ENCODE measurements at regions not wholly inside any gene's neighbourhood (a gene's known extent, or its start where the extent isn't known, plus 50 kb on each side); places are given as distances from the start of the nearest gene placed in this dataset.
"Not testable (repeated sequence)": the region's sequence is repeated elsewhere in the genome, so short reads cannot be mapped to it uniquely, and the experiment has no call there.

- no peak overlapping the region for H3K4me3 ChIP-seq
- no peak overlapping the region for H3K27ac ChIP-seq
- intact Hi-C loops (cut with DNase I), result no loop called here
- DNase-seq (no peak), ATAC-seq (no peak)
- TF ChIP-seq, protein P1, sequence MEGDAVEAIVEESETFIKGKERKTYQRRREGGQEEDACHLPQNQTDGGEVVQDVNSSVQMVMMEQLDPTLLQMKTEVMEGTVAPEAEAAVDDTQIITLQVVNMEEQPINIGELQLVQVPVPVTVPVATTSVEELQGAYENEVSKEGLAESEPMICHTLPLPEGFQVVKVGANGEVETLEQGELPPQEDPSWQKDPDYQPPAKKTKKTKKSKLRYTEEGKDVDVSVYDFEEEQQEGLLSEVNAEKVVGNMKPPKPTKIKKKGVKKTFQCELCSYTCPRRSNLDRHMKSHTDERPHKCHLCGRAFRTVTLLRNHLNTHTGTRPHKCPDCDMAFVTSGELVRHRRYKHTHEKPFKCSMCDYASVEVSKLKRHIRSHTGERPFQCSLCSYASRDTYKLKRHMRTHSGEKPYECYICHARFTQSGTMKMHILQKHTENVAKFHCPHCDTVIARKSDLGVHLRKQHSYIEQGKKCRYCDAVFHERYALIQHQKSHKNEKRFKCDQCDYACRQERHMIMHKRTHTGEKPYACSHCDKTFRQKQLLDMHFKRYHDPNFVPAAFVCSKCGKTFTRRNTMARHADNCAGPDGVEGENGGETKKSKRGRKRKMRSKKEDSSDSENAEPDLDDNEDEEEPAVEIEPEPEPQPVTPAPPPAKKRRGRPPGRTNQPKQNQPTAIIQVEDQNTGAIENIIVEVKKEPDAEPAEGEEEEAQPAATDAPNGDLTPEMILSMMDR (IDR thresholded peaks at IDR 0.05), result no peak
- no peaks in the 10 kb centered on the region for H3K36me3 ChIP-seq
- no peaks in the 10 kb centered on the region for H3K9me3 ChIP-seq
- H3K4me1 ChIP-seq, result no peaks in the 10 kb centered on the region
- H3K27me3 ChIP-seq (ENCODE audit: low read depth), result no peaks in the 10 kb centered on the region
These were observed 173.1 kb upstream of the MALRD1 start for GRCh38 chr10:18875477-18875876.

DNA sequence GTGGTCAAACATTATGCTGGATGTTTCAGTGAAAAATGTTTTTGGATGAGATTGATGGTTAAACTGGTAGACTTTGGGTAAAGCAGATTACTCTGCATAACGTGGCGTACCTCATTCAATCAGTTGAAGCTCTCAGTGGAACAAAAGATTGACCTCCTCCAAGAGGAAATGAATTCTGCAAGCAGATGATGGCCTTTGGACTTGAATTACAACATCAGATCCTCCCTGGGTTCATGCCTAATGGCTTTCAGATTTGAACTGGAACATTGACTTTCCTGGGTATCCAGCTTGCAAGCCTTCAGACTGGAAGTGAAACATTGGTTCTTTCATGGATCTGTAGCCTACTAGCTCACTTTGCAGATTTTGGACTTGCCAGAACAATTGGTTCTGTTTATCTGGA lies 169.3 kb upstream of the MALRD1 start:
- no peaks in the 10 kb centered on the region for H3K36me3 ChIP-seq
- H3K4me1 ChIP-seq, result no peaks in the 10 kb centered on the region
- no peak for DNase-seq
- TF ChIP-seq, protein P1 (IDR thresholded peaks at IDR 0.05), result no peak
- no peak overlapping the region for H3K27ac ChIP-seq
- ATAC-seq, result no peak
- intact Hi-C loops (cut with DNase I), result no loop called here
- H3K9me3 ChIP-seq, result no peaks in the 10 kb centered on the region
- H3K4me3 ChIP-seq, result no peak overlapping the region
- no peaks in the 10 kb centered on the region for H3K27me3 ChIP-seq (ENCODE audit: low read depth)

DNA sequence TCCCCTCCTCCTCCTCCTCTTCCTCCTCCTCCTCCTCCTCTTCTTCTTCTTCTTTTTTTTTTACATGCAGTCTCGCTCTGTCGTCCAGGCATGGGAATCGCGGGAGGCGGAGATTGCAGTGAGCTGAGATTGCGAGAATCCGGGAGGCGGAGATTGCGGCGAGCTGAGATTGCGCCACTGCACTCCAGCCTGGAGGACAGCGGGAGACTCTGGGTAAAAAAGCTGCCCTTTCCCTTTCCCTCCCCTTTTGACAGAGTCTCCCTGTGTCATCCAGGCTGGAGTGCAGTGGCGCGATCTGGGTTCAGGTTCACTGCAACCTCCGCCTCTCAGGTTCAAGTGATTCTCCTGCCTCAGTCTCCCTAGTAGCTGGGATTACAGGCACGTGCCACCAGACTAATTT lies 168.1 kb upstream of the MALRD1 start:
- H3K36me3 ChIP-seq, result no peaks in the 10 kb centered on the region
- no peaks in the 10 kb centered on the region for H3K9me3 ChIP-seq
- H3K4me1 ChIP-seq, result no peaks in the 10 kb centered on the region
- no peak overlapping the region for H3K4me3 ChIP-seq
- intact Hi-C loops (cut with DNase I), result no loop called here
- no peaks in the 10 kb centered on the region for H3K27me3 ChIP-seq (ENCODE audit: low read depth)
- DNase-seq (no peak), ATAC-seq (no peak)
- no peak overlapping the region for H3K27ac ChIP-seq
- TF ChIP-seq, protein P1 (IDR thresholded peaks at IDR 0.05), result no peak

GRCh38 chr10:18886102-18886501 lies 162.5 kb upstream of the MALRD1 start:
- ATAC-seq (no peak), DNase-seq (no peak)
- TF ChIP-seq, protein P1 (IDR thresholded peaks at IDR 0.05), result no peak
- intact Hi-C loops (cut with DNase I), result no loop called here
- H3K27me3 ChIP-seq (ENCODE audit: low read depth), result no peaks in the 10 kb centered on the region
- no peaks in the 10 kb centered on the region for H3K4me1 ChIP-seq
- H3K4me3 ChIP-seq, result no peak overlapping the region
- H3K9me3 ChIP-seq, result no peaks in the 10 kb centered on the region
- H3K36me3 ChIP-seq, result no peaks in the 10 kb centered on the region
- no peak overlapping the region for H3K27ac ChIP-seq

DNA sequence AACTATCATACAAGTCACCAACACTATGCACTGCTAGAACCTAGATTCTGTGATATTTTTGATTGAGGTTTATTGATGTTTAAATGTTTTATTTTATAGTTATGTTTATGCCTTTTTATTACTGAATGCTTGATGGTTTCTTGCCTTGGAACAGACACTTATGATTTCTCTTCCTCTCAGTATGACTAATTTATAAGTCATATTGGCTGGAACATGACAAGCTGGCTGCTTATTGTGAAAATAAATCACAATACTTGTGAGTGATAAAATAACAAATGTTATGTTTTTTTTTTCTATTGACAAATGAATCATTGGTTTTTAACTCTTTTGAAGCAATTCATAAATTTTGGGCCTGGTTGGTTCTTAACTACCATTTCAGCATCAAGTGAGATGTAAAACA lies 142.0 kb upstream of the MALRD1 start:
- H3K4me3 ChIP-seq, result no peak overlapping the region
- no peaks in the 10 kb centered on the region for H3K27me3 ChIP-seq (ENCODE audit: low read depth)
- no peak overlapping the region for H3K27ac ChIP-seq
- no peaks in the 10 kb centered on the region for H3K9me3 ChIP-seq
- H3K36me3 ChIP-seq, result no peaks in the 10 kb centered on the region
- intact Hi-C loops (cut with DNase I), result no loop called here
- TF ChIP-seq, protein P1 (IDR thresholded peaks at IDR 0.05), result no peak
- DNase-seq, result no peak
- no peak for ATAC-seq
- H3K4me1 ChIP-seq, result no peaks in the 10 kb centered on the region

DNA sequence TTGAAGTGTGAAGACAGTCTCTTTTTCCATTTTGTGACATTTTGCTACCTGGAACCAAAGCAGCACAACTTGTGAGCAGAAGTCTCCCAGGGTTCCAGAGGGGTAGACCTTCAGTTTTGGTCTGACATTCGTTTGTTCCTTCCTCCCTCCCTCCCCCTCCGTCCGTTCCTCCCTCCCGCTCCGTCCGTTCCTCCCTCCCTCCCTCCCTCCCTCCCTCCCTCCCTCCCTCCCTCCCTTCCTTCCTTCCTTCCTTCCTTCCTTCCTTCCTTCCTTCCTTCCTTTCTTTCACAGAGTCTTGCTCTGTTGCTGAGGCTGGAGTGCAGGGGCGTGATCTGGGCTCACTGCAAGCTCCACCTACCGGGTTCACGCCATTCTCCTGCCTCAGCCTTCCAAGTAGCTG lies 131.2 kb upstream of the MALRD1 start:
- H3K4me1 ChIP-seq; intact Hi-C loops (cut with DNase I); H3K27me3 ChIP-seq (ENCODE audit: low read depth); H3K9me3 ChIP-seq; H3K36me3 ChIP-seq; ATAC-seq; H3K4me3 ChIP-seq; H3K27ac ChIP-seq; DNase-seq: not testable (repeated sequence)

Measured in lower lobe of right lung (tissue), 2 donors.